NCI-H1930 (cell line): ENCODE measurements at regions not wholly inside any gene's neighbourhood (a gene's known extent, or its start where the extent isn't known, plus 50 kb on each side); places are given as distances from the start of the nearest gene placed in this dataset.

Experiments
- DNase-seq, 2 experiments: peaks; one replicate each; lab custom pipeline; 2025; lab: John Stamatoyannopoulos, UW

GRCh38 chr11:19330416-19330815 is 89.7 kb upstream of the E2F8 start:
- DNase-seq: no peak

GRCh38 chr11:19329970-19330369 is 89.2 kb upstream of the E2F8 start:
- no peak for DNase-seq

GRCh38 chr11:19328586-19329311 is 88.0 kb upstream of the E2F8 start:
- DNase-seq: no peak

GRCh38 chr11:19327280-19327679 is 86.5 kb upstream of the E2F8 start:
- DNase-seq: no peak

GRCh38 chr11:19326499-19326898 is 85.8 kb upstream of the E2F8 start:
- DNase-seq: no peak

GRCh38 chr11:19323502-19323901 is 82.8 kb upstream of the E2F8 start:
- no peak for DNase-seq

- no peak for DNase-seq
Observed at GRCh38 chr11:19321351-19321750, 80.6 kb upstream of the E2F8 start.

GRCh38 chr11:19320827-19321226 is 80.1 kb upstream of the E2F8 start:
- DNase-seq: no peak

GRCh38 chr11:19316434-19316833 is 75.7 kb upstream of the E2F8 start:
- no peak for DNase-seq

GRCh38 chr11:19315511-19315910 is 74.8 kb upstream of the E2F8 start:
- no peak for DNase-seq

GRCh38 chr11:19313140-19313539 is 72.4 kb upstream of the E2F8 start:
- no peak for DNase-seq

GRCh38 chr11:19311308-19312030 is 70.7 kb upstream of the E2F8 start:
- DNase-seq: peak; percentile 23 to 55

GRCh38 chr11:19307498-19307897 is 66.8 kb upstream of the E2F8 start:
- no peak for DNase-seq

GRCh38 chr11:19306179-19306944 is 65.6 kb upstream of the E2F8 start:
- DNase-seq: no peak

- DNase-seq: no peak
Observed at GRCh38 chr11:19301361-19301760, 60.6 kb upstream of the E2F8 start.

- no peak for DNase-seq
Observed at GRCh38 chr11:19294444-19294843, 53.7 kb upstream of the E2F8 start.

- no peak for DNase-seq
Observed at GRCh38 chr11:19291064-19291463, 50.3 kb upstream of the E2F8 start.
